ENCODE measurements at regions not wholly inside any gene's neighbourhood (a gene's known extent, or its start where the extent isn't known, plus 50 kb on each side); places are given as distances from the start of the nearest gene placed in this dataset.

GRCh38 chr9:86766511-86766910 is 180.8 kb downstream of the GAS1 start:
- TF ChIP-seq CTCF (IDR thresholded peaks at IDR 0.05; ENCODE audit: low read depth, low read length, poor library complexity, severe bottlenecking): no peak
- TF ChIP-seq EZH2phosphoT487 (IDR thresholded peaks at IDR 0.05; ENCODE audit: borderline replicate concordance, low read length): no peak

Data from DOHH2 (cell line).